ENCODE measurements at regions not wholly inside any gene's neighbourhood (a gene's known extent, or its start where the extent isn't known, plus 50 kb on each side); places are given as distances from the start of the nearest gene placed in this dataset.

DNA sequence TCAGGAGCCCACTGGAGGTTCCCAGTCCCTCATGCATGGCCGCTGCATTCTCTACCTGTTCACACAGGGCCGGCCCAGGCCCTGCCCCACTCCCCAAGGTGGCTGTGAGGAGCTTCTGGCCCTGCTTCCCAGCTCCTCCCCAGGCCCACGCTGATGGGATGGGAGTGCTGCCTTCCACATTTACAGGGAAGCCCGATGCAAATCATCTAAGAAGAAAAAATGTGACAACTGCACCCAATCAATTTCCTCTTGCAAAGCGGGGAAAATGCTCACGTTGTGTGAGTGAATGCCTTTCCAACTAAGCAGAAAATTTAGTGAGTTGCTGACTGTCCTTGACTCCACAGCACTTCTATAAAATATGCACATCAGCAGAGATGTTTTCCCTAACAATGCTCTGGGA lies 485.8 kb upstream of the MGMT start:
- Histone ChIP-seq H3K27ac (ENCODE audit: extremely low read length, insufficient read depth, low read length) (no peak overlapping the region), H4K20me1 (ENCODE audit: insufficient read depth, low read length) (no peaks in the 10 kb centered on the region), H2AFZ (ENCODE audit: low read length) (no peak overlapping the region), H3K9me3 (ENCODE audit: low read length) (no peaks in the 10 kb centered on the region), H3K36me3 (replicated peaks in 1 of 2; ENCODE audit: control insufficient read depth in 1 of 2, insufficient read depth in 2 of 2, low read length in 2 of 2) (no peaks in the 10 kb centered on the region), H3K4me3 (replicated peaks in 1 of 3; ENCODE audit: insufficient read depth in 1 of 3, low read depth in 2 of 3, low read length in 3 of 3) (no peak overlapping the region), H3K79me2 (ENCODE audit: insufficient read depth, low read length) (no peaks in the 10 kb centered on the region), H3K4me1 (ENCODE audit: insufficient read depth, low read length) (no peaks in the 10 kb centered on the region), H3K4me2 (ENCODE audit: low read depth, low read length) (no peak overlapping the region), H3K9ac (ENCODE audit: insufficient read depth, low read depth, low read length) (no peak overlapping the region), H3K27me3 (ENCODE audit: control insufficient read depth in 1 of 2, insufficient read depth in 2 of 2, low read length in 2 of 2) (peaks cover 5 to 18% of the 10 kb centered on the region in 2 experiments; a peak in 2 of 5 replicates)
- intact Hi-C loops (cut with micrococcal nuclease; ENCODE audit: unreplicated experiment) (no loop called here), in situ Hi-C loops (cut with HindIII; ENCODE audit: extremely low pct_ligation_motif_present, low pct_unique_long_range_greater_than_20kb) (no loop called here)
- WGBS (ENCODE audit: low lambda C conversion rate) = 9% methylated on average over 3 of the region's 6 CpGs
- BruUV-seq (replicated peaks) = no TSS peak
- DNase-seq (ENCODE audit: low spot score) (no peak), FAIRE-seq (no peak), ATAC-seq (no peak)
- CTCF ChIA-PET (ENCODE audit: low intra/inter-chr PET ratio, low total read pairs) = no interaction called here
- no peak for TF ChIP-seq TBP (CRISPR knock-in tag; IDR thresholded peaks at IDR 0.05)
- no peak for TF ChIP-seq NFE2L2 (IDR thresholded peaks at IDR 0.05; ENCODE audit: low read length)
- TF ChIP-seq, protein P1, sequence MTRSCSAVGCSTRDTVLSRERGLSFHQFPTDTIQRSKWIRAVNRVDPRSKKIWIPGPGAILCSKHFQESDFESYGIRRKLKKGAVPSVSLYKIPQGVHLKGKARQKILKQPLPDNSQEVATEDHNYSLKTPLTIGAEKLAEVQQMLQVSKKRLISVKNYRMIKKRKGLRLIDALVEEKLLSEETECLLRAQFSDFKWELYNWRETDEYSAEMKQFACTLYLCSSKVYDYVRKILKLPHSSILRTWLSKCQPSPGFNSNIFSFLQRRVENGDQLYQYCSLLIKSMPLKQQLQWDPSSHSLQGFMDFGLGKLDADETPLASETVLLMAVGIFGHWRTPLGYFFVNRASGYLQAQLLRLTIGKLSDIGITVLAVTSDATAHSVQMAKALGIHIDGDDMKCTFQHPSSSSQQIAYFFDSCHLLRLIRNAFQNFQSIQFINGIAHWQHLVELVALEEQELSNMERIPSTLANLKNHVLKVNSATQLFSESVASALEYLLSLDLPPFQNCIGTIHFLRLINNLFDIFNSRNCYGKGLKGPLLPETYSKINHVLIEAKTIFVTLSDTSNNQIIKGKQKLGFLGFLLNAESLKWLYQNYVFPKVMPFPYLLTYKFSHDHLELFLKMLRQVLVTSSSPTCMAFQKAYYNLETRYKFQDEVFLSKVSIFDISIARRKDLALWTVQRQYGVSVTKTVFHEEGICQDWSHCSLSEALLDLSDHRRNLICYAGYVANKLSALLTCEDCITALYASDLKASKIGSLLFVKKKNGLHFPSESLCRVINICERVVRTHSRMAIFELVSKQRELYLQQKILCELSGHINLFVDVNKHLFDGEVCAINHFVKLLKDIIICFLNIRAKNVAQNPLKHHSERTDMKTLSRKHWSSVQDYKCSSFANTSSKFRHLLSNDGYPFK (CRISPR knock-in tag; IDR thresholded peaks at IDR 0.05; ENCODE audit: borderline replicate concordance) = no peak
- TF ChIP-seq KMT2B (CRISPR knock-in tag; IDR thresholded peaks at IDR 0.05) = no peak
- no peak for TF ChIP-seq ZFYVE20 (CRISPR knock-in tag; IDR thresholded peaks at IDR 0.05; ENCODE audit: borderline replicate concordance, low read depth)
- TF ChIP-seq SP140L (CRISPR knock-in tag; IDR thresholded peaks at IDR 0.05; ENCODE audit: borderline replicate concordance) = no peak
- TF ChIP-seq, protein P2, sequence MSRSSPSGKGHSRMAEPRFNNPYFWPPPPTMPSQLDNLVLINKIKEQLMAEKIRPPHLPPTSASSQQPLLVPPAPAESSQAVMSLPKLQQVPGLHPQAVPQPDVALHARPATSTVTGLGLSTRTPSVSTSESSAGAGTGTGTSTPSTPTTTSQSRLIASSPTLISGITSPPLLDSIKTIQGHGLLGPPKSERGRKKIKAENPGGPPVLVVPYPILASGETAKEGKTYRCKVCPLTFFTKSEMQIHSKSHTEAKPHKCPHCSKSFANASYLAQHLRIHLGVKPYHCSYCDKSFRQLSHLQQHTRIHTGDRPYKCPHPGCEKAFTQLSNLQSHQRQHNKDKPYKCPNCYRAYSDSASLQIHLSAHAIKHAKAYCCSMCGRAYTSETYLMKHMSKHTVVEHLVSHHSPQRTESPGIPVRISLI (CRISPR knock-in tag; IDR thresholded peaks at IDR 0.05; ENCODE audit: borderline replicate concordance) = no peak
- TF ChIP-seq, protein P3, sequence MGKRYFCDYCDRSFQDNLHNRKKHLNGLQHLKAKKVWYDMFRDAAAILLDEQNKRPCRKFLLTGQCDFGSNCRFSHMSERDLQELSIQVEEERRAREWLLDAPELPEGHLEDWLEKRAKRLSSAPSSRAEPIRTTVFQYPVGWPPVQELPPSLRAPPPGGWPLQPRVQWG (CRISPR knock-in tag; IDR thresholded peaks at IDR 0.05; ENCODE audit: borderline replicate concordance, low read depth) = no peak
- TF ChIP-seq ZNF230 (CRISPR knock-in tag; IDR thresholded peaks at IDR 0.05) = no peak
- TF ChIP-seq MXD4 (CRISPR knock-in tag; IDR thresholded peaks at IDR 0.05) = no peak
- no peak for TF ChIP-seq FOSL1 (CRISPR knock-in tag; IDR thresholded peaks at IDR 0.05; ENCODE audit: borderline replicate concordance)
- no peak for TF ChIP-seq IKZF1 (IDR thresholded peaks at IDR 0.05)
- TF ChIP-seq, protein P4, sequence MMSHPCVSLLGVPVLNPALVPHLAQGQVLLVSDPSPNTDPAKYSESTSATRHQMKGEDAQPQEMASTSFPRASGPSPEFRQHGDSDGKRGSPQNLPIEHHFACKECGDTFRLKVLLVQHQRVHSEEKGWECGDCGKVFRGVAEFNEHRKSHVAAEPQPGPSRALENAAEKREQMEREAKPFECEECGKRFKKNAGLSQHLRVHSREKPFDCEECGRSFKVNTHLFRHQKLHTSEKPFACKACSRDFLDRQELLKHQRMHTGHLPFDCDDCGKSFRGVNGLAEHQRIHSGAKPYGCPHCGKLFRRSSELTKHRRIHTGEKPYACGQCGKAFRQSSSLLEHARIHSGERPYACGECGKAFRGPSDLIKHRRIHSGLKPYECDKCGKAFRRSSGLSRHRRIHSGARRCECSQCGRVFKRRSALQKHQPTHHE (CRISPR knock-in tag; IDR thresholded peaks at IDR 0.05; ENCODE audit: borderline replicate concordance) = no peak
- TF ChIP-seq SOX5 (CRISPR knock-in tag; IDR thresholded peaks at IDR 0.05; ENCODE audit: borderline replicate concordance) = no peak
- TF ChIP-seq CEBPG (CRISPR knock-in tag; IDR thresholded peaks at IDR 0.05) = no peak
- no peak for TF ChIP-seq ZFP41 (CRISPR knock-in tag; IDR thresholded peaks at IDR 0.05; ENCODE audit: borderline replicate concordance)
- no peak for TF ChIP-seq IRF2 (CRISPR knock-in tag; IDR thresholded peaks at IDR 0.05)
- POLR2A ChIA-PET = no interaction called here

Data from HepG2 (cell line).